Neural progenitor cell (in vitro differentiated cells): ENCODE measurements at regions not wholly inside any gene's neighbourhood (a gene's known extent, or its start where the extent isn't known, plus 50 kb on each side); places are given as distances from the start of the nearest gene placed in this dataset. TPM values are rescaled to one million over a fixed set of nuclear protein-coding genes. Genes with fewer than 3 reads are reported as not detected.

Source experiments
- DNase-seq: peaks from one replicate; pipeline ENCODE4 v3.0.0-alpha.2; 2016; ENCODE audit warnings: low spot score
- H2AFZ ChIP-seq: fragments of 200-600 bp; sonication (generic); replicated peaks from 2 replicates; pipeline ENCODE4 v1.6.1; 2016; ENCODE audit warnings: antibody characterized with exemption
- H3F3A ChIP-seq: fragments of 200-600 bp; sonication (generic); 2 replicates; pipeline ENCODE4 v1.6.1; 2016; ENCODE audit warnings: antibody characterized with exemption, low read depth
- H3K27ac ChIP-seq: fragments of 200-600 bp; sonication (generic); 2 replicates; pipeline ENCODE4 v1.5.1; 2016; ENCODE audit warnings: mild to moderate bottlenecking
- H3K27me3 ChIP-seq: fragments of 200-600 bp; sonication (generic); 2 replicates; pipeline ENCODE4 v1.6.1; 2016; ENCODE audit warnings: mild to moderate bottlenecking, moderate library complexity
- H3K36me3 ChIP-seq: fragments of 200-600 bp; sonication (generic); 2 replicates; pipeline ENCODE4 v1.5.1; 2016
- H3K4me1 ChIP-seq: fragments of 200-600 bp; sonication (generic); 2 replicates; pipeline ENCODE4 v1.6.1; 2016; ENCODE audit warnings: mixed run types
- H3K4me2 ChIP-seq: fragments of 200-600 bp; sonication (generic); 2 replicates; pipeline ENCODE4 v1.6.1; 2016
- H3K4me3 ChIP-seq: fragments of 200-600 bp; sonication (generic); 2 replicates; pipeline ENCODE4 v1.5.1; 2016
- H3K79me2 ChIP-seq: fragments of 200-600 bp; sonication (generic); 2 replicates; pipeline ENCODE4 v1.6.1; 2016; ENCODE audit warnings: low read depth
- H3K9ac ChIP-seq: fragments of 200-600 bp; sonication (generic); 2 replicates; pipeline ENCODE4 v1.6.1; 2016
- H3K9me3 ChIP-seq: fragments of 200-600 bp; sonication (generic); 2 replicates; pipeline ENCODE4 v1.5.1; 2016; ENCODE audit warnings: low read depth
- H4K20me1 ChIP-seq: fragments of 200-600 bp; sonication (generic); 2 replicates; pipeline ENCODE4 v1.6.1; 2016; ENCODE audit warnings: low read depth
- H3K27ac Mint-ChIP-seq: 3 replicates; pipeline ENCODE4 v1.8.0; 2021; ENCODE audit warnings: mixed read lengths
- H3K27me3 Mint-ChIP-seq: 2 replicates; pipeline ENCODE4 v1.8.0; 2022; ENCODE audit warnings: low read depth, mild to moderate bottlenecking, inconsistent platforms, moderate library complexity, mixed read lengths; ENCODE audit not compliant: insufficient read depth
- H3K36me3 Mint-ChIP-seq: 3 replicates; pipeline ENCODE4 v1.8.0; 2021; ENCODE audit warnings: mixed read lengths
- H3K4me1 Mint-ChIP-seq: 3 replicates; pipeline ENCODE4 v1.8.0; 2021; ENCODE audit warnings: mixed read lengths
- H3K4me3 Mint-ChIP-seq: 3 replicates; pipeline ENCODE4 v1.8.0; 2021; ENCODE audit warnings: mild to moderate bottlenecking, moderate library complexity, mixed read lengths
- H3K9me3 Mint-ChIP-seq: 3 replicates; pipeline ENCODE4 v1.8.0; 2020; ENCODE audit warnings: mixed read lengths
- CTCF ChIP-seq: fragments of 200-600 bp; sonication (generic); IDR thresholded peaks from 2 replicates; pipeline ENCODE4 v1.5.1; 2017; ENCODE audit warnings: antibody characterized with exemption, mild to moderate bottlenecking
- EZH2 ChIP-seq: fragments of 200-600 bp; sonication (generic); IDR thresholded peaks from 2 replicates; pipeline ENCODE4 v1.6.1; 2017; ENCODE audit warnings: antibody characterized with exemption, mild to moderate bottlenecking, moderate library complexity
- EZH2phosphoT487 ChIP-seq: fragments of 200-600 bp; sonication (generic); IDR thresholded peaks from 2 replicates; pipeline ENCODE4 v1.6.1; 2017; ENCODE audit warnings: antibody characterized with exemption
- small RNA-seq: library from RNA; depleted of rRNA; stranded (forward); fragments of <200 nt; gene quantifications from one replicate; pipeline ENCODE3, GENCODE V24; 2015

DNA sequence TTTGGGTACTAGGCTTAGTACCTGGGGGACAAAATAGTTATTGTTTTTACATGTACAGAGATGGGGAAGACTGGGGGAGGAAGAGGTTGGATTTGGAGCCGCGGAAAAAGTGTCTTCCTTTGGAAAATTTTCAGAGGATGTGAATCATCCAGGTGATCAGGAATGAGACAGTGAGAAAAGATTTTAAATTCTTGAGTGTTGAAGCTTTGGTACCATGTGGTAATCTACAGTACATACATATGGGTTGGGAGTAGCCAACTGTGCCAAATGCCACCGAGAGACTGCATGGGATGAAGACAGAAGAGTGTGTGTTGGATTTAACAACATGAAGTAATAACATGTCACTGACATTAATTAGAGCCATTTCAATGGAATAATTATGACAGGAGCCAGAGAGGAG is 1238.2 kb downstream of the ROBO1 start:
- Mint-ChIP-seq H3K36me3 (no peaks in the 10 kb centered on the region), H3K27me3 (no peaks in the 10 kb centered on the region), H3K9me3 (no peaks in the 10 kb centered on the region), H3K4me3 (no peak overlapping the region), H3K27ac (no peak overlapping the region), H3K4me1 (no peaks in the 10 kb centered on the region)
- H3K79me2 ChIP-seq, result no peaks in the 10 kb centered on the region
- no peak overlapping the region for H2AFZ ChIP-seq
- no peaks in the 10 kb centered on the region for H4K20me1 ChIP-seq
- no peaks in the 10 kb centered on the region for H3F3A ChIP-seq
- no peak for DNase-seq
- no peak overlapping the region for H3K27ac ChIP-seq
- H3K9ac ChIP-seq, result no peak overlapping the region
- H3K36me3 ChIP-seq, result no peaks in the 10 kb centered on the region
- no peak overlapping the region for H3K4me3 ChIP-seq
- TF ChIP-seq EZH2phosphoT487 (no peak), EZH2 (no peak), CTCF (no peak)
- H3K4me1 ChIP-seq, result no peaks in the 10 kb centered on the region
- H3K4me2 ChIP-seq, result no peak overlapping the region
- no peaks in the 10 kb centered on the region for H3K9me3 ChIP-seq
- no peaks in the 10 kb centered on the region for H3K27me3 ChIP-seq

- Mint-ChIP-seq H3K36me3 (no peaks in the 10 kb centered on the region), H3K4me1 (peaks cover 3% of the 10 kb centered on the region), H3K27ac (no peak overlapping the region), H3K9me3 (peaks cover 5% of the 10 kb centered on the region), H3K4me3 (no peak overlapping the region), H3K27me3 (no peaks in the 10 kb centered on the region)
- Histone ChIP-seq H3K79me2 (no peaks in the 10 kb centered on the region), H3K4me1 (no peaks in the 10 kb centered on the region), H3F3A (no peaks in the 10 kb centered on the region), H2AFZ (no peak overlapping the region), H3K27ac (no peak overlapping the region), H3K4me2 (no peak overlapping the region), H3K9ac (no peak overlapping the region), H3K36me3 (no peaks in the 10 kb centered on the region), H3K9me3 (no peaks in the 10 kb centered on the region), H4K20me1 (no peaks in the 10 kb centered on the region), H3K27me3 (no peaks in the 10 kb centered on the region), H3K4me3 (no peak overlapping the region)
- no peak for DNase-seq
- no peak for TF ChIP-seq EZH2phosphoT487
These were observed 1227.3 kb downstream of the ROBO1 start for GRCh38 chr3:78540485-78540884.

- Histone ChIP-seq H3K79me2 (no peaks in the 10 kb centered on the region), H3K27me3 (no peaks in the 10 kb centered on the region), H3K4me1 (no peaks in the 10 kb centered on the region), H3K4me3 (no peak overlapping the region), H3F3A (no peaks in the 10 kb centered on the region), H2AFZ (no peak overlapping the region), H3K27ac (no peak overlapping the region), H3K36me3 (no peaks in the 10 kb centered on the region), H4K20me1 (no peaks in the 10 kb centered on the region), H3K9ac (no peak overlapping the region), H3K9me3 (no peaks in the 10 kb centered on the region), H3K4me2 (no peak overlapping the region)
- Mint-ChIP-seq H3K9me3 (peaks cover 6% of the 10 kb centered on the region), H3K4me3 (no peak overlapping the region), H3K27ac (no peak overlapping the region), H3K36me3 (no peaks in the 10 kb centered on the region), H3K4me1 (peaks cover 13% of the 10 kb centered on the region), H3K27me3 (no peaks in the 10 kb centered on the region)
- TF ChIP-seq CTCF (no peak), EZH2phosphoT487 (no peak), EZH2 (no peak)
- no peak for DNase-seq
These were observed 1222.0 kb downstream of the ROBO1 start for GRCh38 chr3:78545827-78546226.

Small RNAs in the stretch of these regions (small RNA-seq; reads per million reads assigned to genes)
- gene RN7SKP61 (not detected), gene RN7SL647P (not detected), gene RNU6-217P (not detected)
